OCI-LY7 (cell line): ENCODE measurements at regions not wholly inside any gene's neighbourhood (a gene's known extent, or its start where the extent isn't known, plus 50 kb on each side); places are given as distances from the start of the nearest gene placed in this dataset.

Experiments used
- BruUV-seq: library from RNA; stranded (reverse); fragments of 400-500 nt; replicated peaks from 2 replicates; lab custom pipeline; 2021; lab: Mats Ljungman, UMichigan
- CTCF ChIA-PET: fragments of 300-600 bp; sonication (Branson Sonifier 250); formaldehyde crosslinking; loops from one replicate; lab custom pipeline; 2022; ENCODE audit warnings: antibody characterized with exemption; ENCODE audit not compliant: unreplicated experiment; lab: Charles Lee
- POLR2A ChIA-PET: fragments of 300-600 bp; sonication (Branson Sonifier 250); formaldehyde crosslinking; loops from one replicate; lab custom pipeline; 2022; ENCODE audit warnings: antibody characterized with exemption; lab: Charles Lee
- DNase-seq: peaks from one replicate; pipeline ENCODE4 v3.0.0-alpha.2; 2015; ENCODE audit warnings: low spot score
- H2AFZ ChIP-seq: fragments of 200-600 bp; sonication (generic), shearing (Covaris generic); 2 replicates; pipeline ENCODE4 v1.6.1; 2014; ENCODE audit warnings: mild to moderate bottlenecking, antibody characterized with exemption, low read length, moderate library complexity
- H3K27ac ChIP-seq: fragments of 200-600 bp; sonication (generic); 2 replicates; pipeline ENCODE4 v1.5.1; 2014; ENCODE audit warnings: mixed run types, low read depth, mild to moderate bottlenecking, moderate library complexity, low read length, inconsistent platforms; ENCODE audit not compliant: poor library complexity, severe bottlenecking
- H3K36me3 ChIP-seq: fragments of 200-600 bp; sonication (generic); 2 replicates; pipeline ENCODE4 v1.6.1; 2014; ENCODE audit warnings: mild to moderate bottlenecking, antibody characterized with exemption, low read length, moderate library complexity, mixed read lengths; ENCODE audit not compliant: insufficient read depth
- H3K4me1 ChIP-seq: fragments of 200-600 bp; sonication (generic); 2 replicates; pipeline ENCODE4 v1.5.1; 2014; ENCODE audit warnings: mild to moderate bottlenecking, low read length; ENCODE audit not compliant: insufficient read depth, poor library complexity, severe bottlenecking
- H3K4me2 ChIP-seq: fragments of 200-600 bp; sonication (generic); 2 replicates; pipeline ENCODE4 v1.6.1; 2014; ENCODE audit warnings: mild to moderate bottlenecking, low read length
- H3K4me3 ChIP-seq: fragments of 200-600 bp; sonication (generic); 2 replicates; pipeline ENCODE4 v1.5.1; 2014; ENCODE audit warnings: mild to moderate bottlenecking, low read depth, low read length; ENCODE audit not compliant: poor library complexity, severe bottlenecking
- H3K79me2 ChIP-seq: fragments of 200-600 bp; sonication (generic); 2 replicates; pipeline ENCODE4 v1.6.1; 2016; ENCODE audit warnings: low read depth, mild to moderate bottlenecking, low read length, moderate library complexity, mixed read lengths; ENCODE audit not compliant: insufficient read depth
- H3K9me2 ChIP-seq: fragments of 200-600 bp; sonication (generic); 2 replicates; pipeline ENCODE4 v1.6.1; 2016; ENCODE audit warnings: mild to moderate bottlenecking, low read length, mixed read lengths; ENCODE audit not compliant: insufficient read depth
- H3K9me3 ChIP-seq: fragments of 200-600 bp; sonication (generic); 2 replicates; pipeline ENCODE4 v1.6.1; 2014; ENCODE audit warnings: mild to moderate bottlenecking, mixed run types, low read length, mixed read lengths
- H4K20me1 ChIP-seq: fragments of 200-600 bp; sonication (generic); 2 replicates; pipeline ENCODE4 v1.6.1; 2014; ENCODE audit warnings: mild to moderate bottlenecking, antibody characterized with exemption, low read length, moderate library complexity, mixed read lengths; ENCODE audit not compliant: insufficient read depth
- EZH2phosphoT487 ChIP-seq: fragments of 200-600 bp; sonication (generic); IDR thresholded peaks from 2 replicates; pipeline ENCODE4 v1.6.1; 2018; ENCODE audit warnings: low read depth, borderline replicate concordance, mild to moderate bottlenecking, mixed run types, antibody characterized with exemption, low read length, moderate library complexity, mixed read lengths
- intact Hi-C: fragments of 100-400 bp; cut with micrococcal nuclease; formaldehyde crosslinking; loops from one replicate; pipeline ENCODE4 v1.10.0; 2022; ENCODE audit not compliant: unreplicated experiment
- TF ChIP-seq, protein P1 (sequence below): fragments of 200-600 bp; sonication (generic); conservative IDR thresholded peaks from 2 replicates; pipeline ENCODE4 v1.5.1; 2014; ENCODE audit warnings: mild to moderate bottlenecking, antibody characterized with exemption, low read length, moderate library complexity, mixed read lengths

DNA sequence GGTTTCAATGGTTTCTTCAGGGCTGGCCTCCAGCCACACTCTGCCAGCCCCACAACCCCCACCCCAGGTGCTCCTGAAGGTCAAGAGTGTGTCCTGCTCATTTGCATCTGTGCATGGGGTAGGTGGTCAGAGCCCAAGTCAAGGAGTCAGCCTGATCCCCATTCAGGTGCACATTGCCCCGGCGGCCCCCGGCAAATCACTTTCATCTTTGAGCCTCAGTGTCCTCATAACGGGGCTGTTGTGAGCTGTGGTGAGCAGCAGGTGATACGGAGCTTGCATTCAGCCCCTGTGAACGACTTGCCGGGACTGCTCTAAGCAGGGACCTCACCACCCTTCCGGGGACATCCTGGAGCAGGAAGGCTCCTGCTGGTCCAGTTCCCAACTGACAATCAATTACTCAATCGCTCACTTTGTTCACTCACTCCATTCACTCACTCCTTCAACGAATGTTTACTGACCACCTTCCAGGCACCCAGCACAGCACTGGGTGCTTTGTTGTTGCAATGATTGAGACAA lies 93.2 kb upstream of the CPEB4 start:
- Histone ChIP-seq H3K36me3 (no peaks in the 10 kb centered on the region), H3K4me2 (peak overlapping the region; percentile 35), H2AFZ (peak overlapping the region; percentile 29; the same call in 1 of the 2 replicates), H4K20me1 (no peaks in the 10 kb centered on the region), H3K4me1 (peaks cover 34% of the 10 kb centered on the region), H3K9me2 (no peaks in the 10 kb centered on the region), H3K79me2 (no peaks in the 10 kb centered on the region), H3K27ac (no peak overlapping the region), H3K9me3 (no peaks in the 10 kb centered on the region), H3K4me3 (peak overlapping the region; percentile 7)
- BruUV-seq, result no TSS peak
- ChIA-PET CTCF (no interaction called here), POLR2A (interaction anchor here (0.7 to 1.7 kb wide), 4 partner anchors 14 to 32 kb away, joined by 3 to 7 read pairs (median 4); no protein-coding TSS in a partner anchor)
- DNase-seq, result peak; percentile 46
- TF ChIP-seq EZH2phosphoT487, result no peak
- TF ChIP-seq, protein P1, sequence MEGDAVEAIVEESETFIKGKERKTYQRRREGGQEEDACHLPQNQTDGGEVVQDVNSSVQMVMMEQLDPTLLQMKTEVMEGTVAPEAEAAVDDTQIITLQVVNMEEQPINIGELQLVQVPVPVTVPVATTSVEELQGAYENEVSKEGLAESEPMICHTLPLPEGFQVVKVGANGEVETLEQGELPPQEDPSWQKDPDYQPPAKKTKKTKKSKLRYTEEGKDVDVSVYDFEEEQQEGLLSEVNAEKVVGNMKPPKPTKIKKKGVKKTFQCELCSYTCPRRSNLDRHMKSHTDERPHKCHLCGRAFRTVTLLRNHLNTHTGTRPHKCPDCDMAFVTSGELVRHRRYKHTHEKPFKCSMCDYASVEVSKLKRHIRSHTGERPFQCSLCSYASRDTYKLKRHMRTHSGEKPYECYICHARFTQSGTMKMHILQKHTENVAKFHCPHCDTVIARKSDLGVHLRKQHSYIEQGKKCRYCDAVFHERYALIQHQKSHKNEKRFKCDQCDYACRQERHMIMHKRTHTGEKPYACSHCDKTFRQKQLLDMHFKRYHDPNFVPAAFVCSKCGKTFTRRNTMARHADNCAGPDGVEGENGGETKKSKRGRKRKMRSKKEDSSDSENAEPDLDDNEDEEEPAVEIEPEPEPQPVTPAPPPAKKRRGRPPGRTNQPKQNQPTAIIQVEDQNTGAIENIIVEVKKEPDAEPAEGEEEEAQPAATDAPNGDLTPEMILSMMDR, result no peak
- intact Hi-C loops, result no loop called here

DNA sequence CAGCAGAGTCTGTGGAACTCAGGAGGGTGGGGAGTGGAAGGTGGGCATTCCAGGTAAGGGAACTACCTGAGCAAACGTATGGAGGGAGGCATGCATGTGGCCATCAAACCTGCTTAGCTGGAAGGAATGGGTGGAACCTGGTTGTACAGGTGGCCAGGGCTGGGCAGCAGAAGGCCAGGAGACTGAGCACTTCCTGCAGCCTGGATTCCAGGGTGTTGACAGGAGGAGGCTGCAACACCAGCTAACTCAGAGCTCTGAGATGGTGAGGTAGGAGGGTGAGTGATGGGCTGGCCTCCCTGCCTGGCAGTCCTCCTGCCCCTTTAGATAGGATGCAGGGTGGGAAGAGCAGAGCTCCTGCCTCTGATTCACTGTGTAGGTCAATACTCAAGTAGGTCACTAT lies 92.5 kb upstream of the CPEB4 start:
- H4K20me1 ChIP-seq, result no peaks in the 10 kb centered on the region
- TF ChIP-seq, protein P1, result no peak
- TF ChIP-seq EZH2phosphoT487, result no peak
- CTCF ChIA-PET, result interaction anchor here (1.0 kb wide), 1 partner anchor 14 kb away, joined by 3 read pairs; no protein-coding TSS in a partner anchor
- no peak overlapping the region for H3K4me2 ChIP-seq
- H3K36me3 ChIP-seq, result no peaks in the 10 kb centered on the region
- no peak overlapping the region; the same call in 1 of the 2 replicates for H2AFZ ChIP-seq
- no peaks in the 10 kb centered on the region for H3K79me2 ChIP-seq
- POLR2A ChIA-PET, result interaction anchor here (0.7 to 1.8 kb wide), 9 partner anchors 8 to 96 kb away, joined by 3 to 9 read pairs (median 4); no protein-coding TSS in a partner anchor
- no peak overlapping the region for H3K27ac ChIP-seq
- intact Hi-C loops, result no loop called here
- H3K9me2 ChIP-seq, result no peaks in the 10 kb centered on the region
- peaks cover 28% of the 10 kb centered on the region for H3K4me1 ChIP-seq
- no peak for DNase-seq
- BruUV-seq, result no TSS peak
- H3K9me3 ChIP-seq, result no peaks in the 10 kb centered on the region
- H3K4me3 ChIP-seq, result no peak overlapping the region
